Stimulated activated CD8-positive, alpha-beta memory T cell treated with anti-CD3 and anti-CD28 coated beads, Interleukin-15, amount 100 ng/mL, for 24 hours (primary cell): ENCODE measurements at regions not wholly inside any gene's neighbourhood (a gene's known extent, or its start where the extent isn't known, plus 50 kb on each side); places are given as distances from the start of the nearest gene placed in this dataset.
"Not testable (repeated sequence)": the region's sequence is repeated elsewhere in the genome, so short reads cannot be mapped to it uniquely, and the experiment has no call there.

Source experiments
- DNase-seq: peaks from one replicate; pipeline ENCODE4 v3.0.0-alpha.2; 2020; ENCODE audit warnings: low read depth

DNA sequence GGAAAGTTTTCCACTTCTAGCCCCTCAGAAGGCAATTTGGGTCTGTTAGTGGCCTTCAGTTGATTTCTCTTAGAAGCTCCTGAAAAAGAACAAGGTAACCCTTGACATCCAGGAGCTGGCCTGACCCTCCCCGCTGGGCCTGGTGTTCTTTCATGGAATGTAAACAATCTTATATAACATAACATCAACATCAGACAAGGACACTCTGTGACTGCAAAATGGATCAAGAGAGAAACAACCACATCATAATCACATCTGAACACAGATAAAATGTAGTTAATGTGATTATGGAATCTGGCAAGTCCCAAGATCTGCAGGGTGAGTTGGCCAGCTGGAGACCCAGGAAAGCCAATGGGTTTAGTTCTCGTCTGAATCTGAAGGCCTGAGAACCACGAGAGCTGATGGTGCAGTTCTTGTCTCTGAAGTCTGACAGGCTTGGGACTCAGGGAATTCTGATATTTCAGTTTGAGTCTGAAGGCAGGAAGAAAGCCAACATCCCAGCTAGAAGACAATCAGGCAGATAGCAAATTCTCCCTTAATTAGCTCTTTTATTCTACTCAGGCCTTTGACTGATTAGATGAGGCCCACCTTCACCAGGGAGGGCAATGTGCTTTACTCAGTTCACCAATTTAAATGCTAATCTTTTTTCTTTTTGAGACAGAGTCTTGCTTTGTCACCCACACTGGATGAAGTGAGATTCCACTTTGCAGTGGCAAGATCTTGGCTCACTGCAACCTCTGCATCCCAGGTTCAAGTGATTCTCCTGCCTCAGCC lies 91.4 kb upstream of the NAMPT start:
- no peak for DNase-seq

DNA sequence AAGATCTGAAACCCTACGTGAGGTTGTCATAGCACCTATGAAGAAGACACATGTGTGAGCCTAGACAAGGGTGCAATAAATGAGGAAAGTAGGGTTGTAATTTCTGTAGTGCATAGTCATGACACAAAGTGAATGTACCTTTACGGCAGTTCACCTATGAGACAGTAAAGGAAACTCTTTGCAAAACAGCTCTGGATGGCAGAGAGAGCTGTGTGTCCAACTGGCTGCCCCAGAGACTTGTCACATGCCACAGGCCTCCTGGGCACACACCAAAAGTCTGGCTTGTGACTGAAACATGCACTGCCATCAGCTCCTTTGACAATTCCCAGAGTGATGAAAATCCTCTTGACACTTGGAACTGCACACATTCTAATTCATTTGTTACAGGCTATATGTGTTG lies 90.7 kb upstream of the NAMPT start:
- no peak for DNase-seq

DNA sequence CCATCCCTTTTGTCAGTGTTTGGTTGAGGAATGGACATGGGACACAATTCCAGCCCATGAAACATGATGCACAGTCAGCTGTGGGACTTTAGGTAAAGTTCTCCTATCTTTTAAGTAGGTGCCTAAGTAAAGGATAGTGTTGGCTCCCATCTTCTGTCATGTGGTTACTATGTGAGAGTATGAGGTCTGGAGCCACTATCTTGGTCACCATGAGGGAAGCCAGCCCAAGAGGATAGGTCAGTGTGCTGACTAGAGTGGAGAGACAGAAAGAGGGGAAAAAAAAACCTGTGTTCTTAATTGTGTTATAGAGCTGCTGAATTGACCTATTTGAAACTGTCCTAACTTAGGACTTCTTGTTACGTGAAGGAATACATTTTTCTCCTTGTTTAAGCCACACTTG lies 89.7 kb upstream of the NAMPT start:
- no peak for DNase-seq

DNA sequence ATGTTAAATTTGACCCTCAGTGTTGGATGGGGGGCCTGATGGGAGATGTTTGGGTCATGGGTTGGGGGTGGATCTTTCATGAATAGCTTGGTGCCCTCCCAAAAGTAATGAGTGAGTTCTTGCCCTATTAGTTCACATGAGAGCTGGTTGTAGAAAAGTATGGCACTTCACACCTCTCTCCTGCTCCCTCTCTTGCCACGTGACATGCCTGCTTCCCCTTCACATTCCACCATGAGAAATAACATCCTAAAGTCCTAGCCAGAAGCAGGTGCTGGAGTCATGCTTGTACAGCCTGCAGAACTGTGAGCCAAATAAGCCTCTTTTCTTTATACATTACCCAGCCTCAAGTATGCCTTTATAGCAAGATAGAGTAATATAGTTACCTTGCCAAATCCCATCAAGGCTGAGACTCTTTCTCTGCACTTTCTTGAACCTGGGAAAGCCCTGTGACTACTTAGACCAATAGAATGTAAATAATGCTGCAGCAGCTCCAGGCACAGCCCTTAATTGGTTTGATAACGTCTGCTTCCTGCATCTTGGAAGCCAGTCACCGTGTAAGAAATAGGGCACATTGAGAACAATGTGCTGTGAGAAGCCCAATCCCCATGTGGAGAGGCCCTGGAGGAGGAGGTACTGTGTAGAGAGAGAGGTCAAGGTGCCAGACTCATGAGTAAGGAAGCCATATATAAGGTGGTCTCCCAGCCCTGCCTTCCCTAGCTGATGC lies 88.0 kb upstream of the NAMPT start:
- DNase-seq, result no peak

DNA sequence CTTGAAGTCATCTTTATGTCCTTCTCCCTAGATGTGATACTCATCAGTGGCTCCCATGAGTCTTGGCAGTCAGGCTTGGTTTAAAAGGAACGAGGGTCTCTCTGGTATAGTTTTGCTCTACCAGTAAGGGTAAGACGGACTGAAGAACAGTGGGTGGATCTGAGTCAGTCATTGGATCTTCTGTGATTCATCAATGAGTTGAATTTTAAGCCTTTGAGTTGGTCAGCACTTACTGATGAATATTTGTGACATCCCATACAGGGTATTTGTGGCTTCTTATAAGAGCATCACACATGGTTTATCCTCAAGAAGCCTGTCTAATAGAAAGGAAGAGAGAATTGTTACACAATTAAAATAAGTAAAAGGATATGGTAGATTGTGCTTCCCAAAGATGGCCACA lies 87.3 kb upstream of the NAMPT start:
- no peak for DNase-seq

DNA sequence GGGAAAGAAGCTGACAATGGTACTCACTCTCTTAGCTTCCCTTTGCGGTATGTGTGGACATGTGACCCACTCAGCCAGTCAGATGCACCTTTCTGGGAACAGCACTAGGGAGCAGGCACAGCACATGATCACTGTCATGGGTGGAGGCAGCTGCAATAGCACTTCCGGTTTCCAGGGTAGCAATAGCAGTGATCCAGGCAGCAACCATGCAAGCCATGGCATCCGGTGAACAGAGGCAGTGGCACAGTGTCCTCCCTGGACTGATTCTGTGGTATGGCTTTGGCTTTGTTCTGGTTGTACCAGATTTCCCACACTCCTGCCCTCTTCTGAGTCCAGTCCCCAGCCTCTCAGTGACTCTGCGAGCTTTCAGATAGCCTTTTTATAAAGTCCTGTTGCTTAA lies 86.8 kb upstream of the NAMPT start:
- no peak for DNase-seq

DNA sequence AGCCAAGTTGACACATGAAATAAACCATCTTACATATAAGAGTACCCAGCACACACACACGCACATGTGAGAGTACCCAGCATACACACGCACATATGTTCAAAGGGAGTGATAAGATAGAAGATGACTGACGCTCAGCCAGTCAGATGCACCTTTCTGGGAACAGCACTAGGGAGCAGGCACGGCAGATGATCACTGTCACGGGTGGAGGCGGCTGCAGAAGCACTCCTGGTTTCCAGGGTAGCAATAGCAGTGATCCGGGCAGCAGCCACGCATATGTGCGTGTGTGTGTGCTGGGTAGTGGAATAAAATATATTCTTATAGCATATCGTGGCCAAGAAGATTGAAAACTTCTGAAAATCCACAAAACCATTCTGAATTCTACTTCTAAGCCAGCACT lies 85.8 kb upstream of the NAMPT start:
- no peak for DNase-seq

DNA sequence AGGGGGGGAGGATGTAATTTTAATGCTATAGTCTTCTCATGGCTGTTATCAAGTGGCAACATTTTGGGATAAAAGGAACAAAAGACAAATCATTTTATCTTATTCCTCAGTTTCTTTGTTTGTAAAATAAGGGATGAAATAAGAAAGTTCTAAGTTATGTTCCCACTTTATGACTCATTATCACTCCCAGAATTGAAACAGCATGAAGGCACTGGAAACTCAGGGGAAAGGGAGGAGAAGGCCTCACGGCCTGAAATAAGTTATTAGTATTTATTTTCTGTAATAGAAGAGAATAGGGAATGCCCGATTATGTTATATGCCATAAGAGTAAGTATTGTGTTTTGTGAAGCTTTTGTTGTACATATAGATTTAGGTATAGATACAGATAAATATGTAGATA lies 85.0 kb upstream of the NAMPT start:
- no peak for DNase-seq

DNA sequence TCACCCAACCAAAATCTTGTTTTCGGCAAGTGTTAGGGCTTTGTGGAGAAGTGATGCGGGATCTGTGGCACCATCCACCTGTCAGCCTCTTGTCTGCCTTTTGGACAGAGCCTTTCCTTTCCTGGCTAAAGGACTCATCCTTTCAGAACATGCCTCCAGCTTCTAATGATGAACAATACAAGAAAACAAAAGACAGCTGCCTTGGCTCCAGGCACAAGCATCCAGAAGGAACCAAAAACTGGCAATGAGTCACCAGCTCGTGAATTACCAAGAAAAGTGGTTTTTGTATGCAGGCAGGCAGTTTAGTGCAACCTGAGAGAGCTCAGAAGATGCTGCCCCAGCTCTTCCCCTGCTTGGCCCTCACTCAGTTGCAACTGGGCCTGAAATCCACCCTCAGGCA lies 84.6 kb upstream of the NAMPT start:
- no peak for DNase-seq

DNA sequence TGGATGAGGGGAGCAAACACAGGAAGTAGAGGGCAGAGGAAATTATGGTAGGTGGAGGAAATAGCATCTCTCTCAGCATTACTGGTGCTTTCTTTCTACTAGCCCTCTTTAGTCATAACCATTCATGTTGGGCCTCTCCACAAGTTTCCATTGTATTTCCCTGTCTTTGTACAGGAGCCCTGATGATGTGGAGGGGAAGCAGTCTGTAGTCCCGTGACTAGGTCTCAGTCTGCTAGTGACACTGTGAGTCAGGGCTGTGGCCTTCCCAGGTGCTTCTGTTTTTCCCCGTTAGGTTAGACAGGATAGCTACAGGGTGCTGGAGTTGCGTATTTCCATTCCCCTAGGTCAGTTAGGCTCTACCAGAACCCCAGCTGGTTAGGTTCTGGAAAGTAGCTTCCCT lies 82.9 kb upstream of the NAMPT start:
- DNase-seq, result no peak

DNA sequence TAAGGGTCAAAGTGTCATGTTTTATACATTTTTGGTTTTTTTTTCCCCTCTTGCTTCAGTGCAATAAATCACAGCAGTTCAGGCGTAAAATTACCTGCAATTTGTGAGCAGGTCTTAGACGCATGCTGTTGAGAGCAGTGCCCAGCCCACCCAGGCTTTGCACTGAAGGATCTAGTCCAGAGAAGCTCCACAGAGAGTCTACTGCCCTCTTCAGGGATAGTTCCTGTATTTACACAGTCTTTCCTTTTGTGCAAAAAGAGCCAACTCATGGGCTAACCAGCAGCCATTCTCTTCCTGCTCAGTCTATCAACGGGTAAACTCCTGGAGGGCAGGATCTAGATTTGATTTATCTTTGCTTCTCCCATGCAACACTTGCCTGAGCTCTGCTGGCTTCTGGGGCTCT lies 82.2 kb upstream of the NAMPT start:
- no peak for DNase-seq

DNA sequence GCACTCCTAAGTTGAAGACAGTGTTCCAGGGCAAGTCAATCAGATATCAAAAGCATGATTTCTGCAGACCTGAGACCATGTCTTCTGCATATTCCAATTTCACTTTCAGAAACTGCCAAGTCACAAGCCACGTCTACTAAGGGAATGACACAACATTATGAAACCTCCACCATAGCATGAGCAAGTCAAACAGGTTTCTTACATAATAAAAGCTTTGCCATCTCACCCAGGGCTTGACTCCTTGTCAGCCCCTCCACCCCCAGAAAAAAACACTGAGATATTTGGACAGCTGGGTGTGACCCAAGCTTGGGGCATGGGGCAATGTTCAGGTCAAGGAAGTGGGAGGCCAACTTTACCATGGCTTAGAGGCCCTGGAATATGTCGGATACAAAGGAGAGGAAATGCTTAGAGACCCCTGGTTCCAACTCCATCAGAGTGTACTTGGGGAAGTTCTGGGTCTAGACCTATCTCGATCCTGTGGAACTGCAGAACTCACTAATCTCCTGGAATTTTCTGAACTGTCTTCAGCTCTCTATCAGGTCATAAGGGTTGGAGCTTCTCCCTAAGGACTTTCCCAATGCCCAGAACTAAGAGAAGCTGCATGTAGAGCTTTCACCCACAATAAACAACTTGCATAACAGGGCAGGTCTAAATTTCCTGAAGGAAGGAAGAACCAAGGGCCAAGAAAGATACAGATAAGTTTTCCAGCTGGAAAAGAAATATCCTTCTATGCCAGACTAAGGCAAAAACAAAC lies 80.6 kb upstream of the NAMPT start:
- no peak for DNase-seq

DNA sequence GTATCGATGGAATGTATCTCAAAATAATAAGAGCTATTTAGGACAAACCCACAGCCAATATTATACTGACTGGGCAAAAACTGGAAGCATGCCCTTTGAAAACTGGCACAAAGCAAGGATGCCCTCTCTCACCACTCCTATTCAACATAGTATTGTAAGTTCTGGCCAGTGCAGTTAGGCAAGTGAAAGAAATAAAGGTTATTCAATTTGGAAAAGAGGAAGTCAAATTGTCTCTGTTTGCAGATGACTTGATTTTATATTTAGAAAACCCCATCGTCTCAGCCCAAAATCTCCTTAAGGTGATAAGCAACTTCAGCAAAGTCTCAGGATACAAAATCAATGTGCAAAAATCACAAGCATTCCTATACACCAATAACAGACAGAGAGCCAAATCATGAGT lies 77.7 kb upstream of the NAMPT start:
- DNase-seq, result not testable (repeated sequence)

DNA sequence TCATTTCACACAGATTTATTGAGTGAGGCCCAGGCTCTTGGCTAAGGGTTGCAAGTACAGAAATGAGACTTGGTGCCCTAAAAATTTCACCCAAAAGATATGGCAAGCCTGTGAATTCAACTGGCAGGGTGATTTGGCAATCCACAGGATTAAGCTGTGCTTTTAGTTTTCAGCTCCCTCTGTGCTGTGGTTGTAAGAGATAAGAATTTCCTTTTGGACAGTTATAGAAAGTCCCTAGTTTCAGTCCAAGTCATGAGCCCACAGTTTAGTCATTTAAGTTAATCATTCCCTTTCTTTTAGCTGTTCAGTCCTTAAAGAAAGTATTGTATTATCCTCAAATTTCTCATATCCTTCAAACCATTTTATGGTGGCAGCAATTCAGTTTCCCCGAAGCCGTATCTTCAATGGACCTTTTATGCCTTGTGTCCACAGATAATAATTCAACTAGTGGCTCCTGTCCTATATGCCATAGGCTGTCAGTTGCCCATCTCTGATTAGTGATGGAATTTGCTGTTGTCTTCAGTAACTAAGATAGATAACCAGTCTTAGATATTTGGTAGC lies 73.4 kb upstream of the NAMPT start:
- no peak for DNase-seq

DNA sequence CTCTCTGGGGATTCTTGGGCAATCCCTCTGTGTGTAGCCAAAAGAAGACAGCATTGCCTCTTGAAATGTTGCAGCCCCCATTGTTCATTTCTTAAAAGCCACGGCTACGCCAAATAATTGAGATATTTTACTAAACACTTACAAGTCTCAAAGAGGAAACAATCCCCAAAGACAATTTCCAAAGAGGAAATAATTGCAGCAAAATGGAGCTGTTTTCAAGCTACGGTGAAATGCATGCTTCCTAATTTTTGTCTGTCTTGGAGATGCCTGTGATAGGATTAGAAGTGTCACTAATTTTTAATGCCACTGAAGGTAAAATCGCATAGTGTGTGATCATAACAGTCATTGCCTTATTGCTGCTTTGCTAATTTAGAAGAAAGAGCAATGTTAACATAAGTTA lies 72.9 kb upstream of the NAMPT start:
- no peak for DNase-seq

DNA sequence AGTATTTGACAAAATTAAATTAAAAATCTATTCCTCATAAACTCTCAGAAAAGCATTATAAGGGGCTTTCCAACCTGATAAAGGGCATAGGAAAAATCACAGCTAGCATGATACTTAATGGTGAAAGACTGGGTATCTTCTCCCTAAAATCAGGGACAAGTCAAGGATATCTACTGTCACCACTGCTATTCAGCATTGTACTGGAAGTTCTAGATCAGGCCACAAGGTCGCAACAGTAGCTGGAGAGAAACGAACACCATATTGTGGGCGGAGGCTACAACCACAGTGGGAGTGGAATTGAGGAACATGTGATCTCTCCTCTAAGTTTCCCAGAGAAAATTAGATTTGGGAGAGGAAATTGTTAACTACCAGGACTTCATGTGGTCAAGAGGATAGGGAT lies 70.0 kb upstream of the NAMPT start:
- DNase-seq, result no peak

DNA sequence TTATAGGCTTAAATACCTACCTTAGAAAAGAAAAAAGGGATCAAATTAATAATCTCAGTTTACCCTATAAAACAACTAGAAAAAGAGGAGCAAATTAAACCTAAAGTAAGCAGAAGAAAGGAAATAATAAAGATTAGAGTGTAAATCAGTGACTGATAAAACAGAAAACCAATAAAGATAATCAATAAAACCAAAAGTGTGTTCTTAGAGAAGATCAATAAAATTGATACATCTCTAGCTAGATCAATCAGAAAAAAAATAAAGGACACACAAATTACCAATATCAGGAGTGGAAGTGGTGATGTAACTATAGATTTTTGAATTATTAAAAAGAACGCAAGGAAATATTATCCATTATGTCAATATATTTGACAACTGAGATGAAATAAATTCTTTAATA lies 69.2 kb upstream of the NAMPT start:
- DNase-seq, result no peak

DNA sequence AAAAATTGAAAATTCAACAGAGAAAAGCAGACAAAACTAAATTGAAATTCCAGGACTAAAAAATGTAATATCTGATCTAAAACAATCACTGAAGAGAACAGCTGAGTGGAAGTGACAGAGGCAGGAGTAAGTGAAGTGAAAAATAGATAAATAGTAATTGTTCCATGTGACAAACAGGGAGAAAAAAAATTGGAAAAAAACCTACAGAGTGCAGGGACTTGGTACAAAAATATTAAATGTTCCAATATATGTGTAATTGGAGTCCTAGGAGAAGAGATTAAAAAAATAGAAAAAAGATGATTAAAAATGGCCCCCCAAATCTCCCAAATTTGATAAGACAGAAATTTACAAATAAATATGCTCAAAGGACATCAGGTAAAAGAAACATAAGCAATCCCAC lies 63.4 kb upstream of the NAMPT start:
- DNase-seq, result no peak

DNA sequence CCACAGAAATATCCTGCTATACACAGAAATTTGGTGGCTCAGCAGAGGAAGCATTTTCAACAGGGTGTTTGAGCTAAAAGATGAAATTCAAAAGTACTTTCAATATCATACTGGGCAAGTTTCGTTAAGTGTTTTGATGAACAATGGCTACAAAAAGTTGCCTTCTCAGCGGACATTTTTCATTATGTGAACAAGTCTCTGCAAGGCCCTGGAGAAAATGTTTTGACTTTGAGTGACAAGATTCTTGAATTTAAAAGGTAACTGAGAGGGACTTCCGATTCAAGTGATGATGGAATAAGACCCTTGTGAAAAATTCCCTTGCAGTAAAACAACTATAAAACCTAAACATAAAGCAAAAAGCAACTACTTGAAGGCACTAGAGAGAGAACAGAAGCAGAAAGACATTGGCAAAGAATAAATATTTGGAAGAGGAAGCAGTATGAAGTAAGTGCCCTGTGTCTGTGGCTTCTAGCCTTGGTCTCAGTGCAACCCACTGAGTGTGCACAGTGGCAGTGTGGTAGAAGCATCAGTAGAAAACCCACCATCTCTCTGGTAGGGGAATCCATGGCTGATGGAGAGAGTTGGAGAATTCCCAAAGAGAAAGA lies 62.5 kb upstream of the NAMPT start:
- DNase-seq, result no peak

DNA sequence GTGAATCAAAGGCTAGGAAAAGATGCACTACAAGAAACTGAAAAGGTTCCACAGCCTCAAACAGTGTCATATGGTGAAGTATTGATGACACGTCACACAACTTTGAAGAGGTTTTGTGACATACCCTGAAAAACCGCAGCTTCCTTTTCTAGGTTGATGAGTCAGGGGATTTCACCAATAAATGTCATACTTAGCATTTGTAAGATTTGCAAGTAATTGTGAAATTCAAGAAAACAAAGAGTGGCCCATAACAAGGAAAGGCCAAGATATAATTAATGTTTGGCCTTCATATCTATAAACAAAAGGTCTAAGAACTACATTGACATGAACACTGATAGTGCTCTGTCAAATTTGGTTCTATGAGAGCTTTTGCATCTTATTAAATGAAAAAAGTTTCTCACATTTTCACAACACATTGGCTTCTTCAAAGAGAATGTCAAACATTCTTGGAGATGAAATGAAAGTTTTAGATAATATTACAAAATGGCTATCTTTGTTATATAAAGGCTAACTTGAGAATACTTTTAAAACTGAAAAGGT lies 62.0 kb upstream of the NAMPT start:
- no peak for DNase-seq

DNA sequence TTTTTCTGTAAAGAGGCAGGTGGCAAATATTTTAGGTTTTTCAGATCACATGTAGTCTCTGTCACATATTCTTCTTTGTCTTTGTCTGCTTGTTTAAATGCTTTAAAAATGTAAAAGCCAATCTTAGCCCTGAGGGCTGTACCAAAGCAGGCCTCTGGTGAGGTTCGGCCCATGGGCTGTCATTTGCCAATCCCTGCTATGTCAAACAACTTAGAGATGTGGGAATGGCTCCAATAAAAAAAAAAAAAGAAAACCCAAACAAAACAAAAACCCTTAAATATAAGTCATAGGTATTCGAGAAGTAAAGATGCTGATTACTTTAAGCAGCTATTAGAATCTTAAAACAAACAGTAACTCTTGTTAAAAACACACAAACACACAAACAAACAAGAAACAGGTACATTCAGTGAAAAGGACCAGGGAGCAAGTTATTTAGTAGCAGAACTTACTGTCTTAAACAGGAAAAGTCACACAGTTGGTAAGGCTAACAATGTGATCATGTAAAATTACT lies 61.4 kb upstream of the NAMPT start:
- no peak for DNase-seq
